Ishikawa (cell line): ENCODE measurements at regions not wholly inside any gene's neighbourhood (a gene's known extent, or its start where the extent isn't known, plus 50 kb on each side); places are given as distances from the start of the nearest gene placed in this dataset.

ENCODE experiments used
- CEBPB ChIP-seq: IDR thresholded peaks from 2 replicates; pipeline ENCODE4 v1.6.1; 2012
- CREB1 ChIP-seq: IDR thresholded peaks from 2 replicates; pipeline ENCODE4 v1.6.1; 2012; ENCODE audit warnings: low read depth
- EGR1 ChIP-seq: IDR thresholded peaks from 2 replicates; pipeline ENCODE4 v1.6.1; 2012
- EP300 ChIP-seq: IDR thresholded peaks from 2 replicates; pipeline ENCODE4 v1.6.1; 2012; ENCODE audit warnings: borderline replicate concordance
- RAD21 ChIP-seq: IDR thresholded peaks from 2 replicates; pipeline ENCODE4 v1.6.1; 2012; ENCODE audit warnings: low read depth
- TAF1 ChIP-seq: IDR thresholded peaks from 2 replicates; pipeline ENCODE4 v1.6.1; 2012; ENCODE audit warnings: low read depth, mild to moderate bottlenecking
- TCF12 ChIP-seq: IDR thresholded peaks from 2 replicates; pipeline ENCODE4 v1.6.1; 2012; ENCODE audit warnings: low read depth
- TEAD4 ChIP-seq: IDR thresholded peaks from 2 replicates; pipeline ENCODE4 v1.6.1; 2012
- YY1 ChIP-seq: IDR thresholded peaks from 2 replicates; pipeline ENCODE4 v1.6.1; 2012; ENCODE audit warnings: low read depth
- ZBTB7A ChIP-seq: IDR thresholded peaks from 2 replicates; pipeline ENCODE4 v1.6.1; 2012; ENCODE audit warnings: low read depth
- TF ChIP-seq, protein P1 (sequence below): IDR thresholded peaks from 2 replicates; pipeline ENCODE4 v1.6.1; 2012
- TF ChIP-seq, protein P2 (sequence below): IDR thresholded peaks from 2 replicates; pipeline ENCODE4 v1.6.1; 2012; ENCODE audit warnings: low read depth, mild to moderate bottlenecking

DNA sequence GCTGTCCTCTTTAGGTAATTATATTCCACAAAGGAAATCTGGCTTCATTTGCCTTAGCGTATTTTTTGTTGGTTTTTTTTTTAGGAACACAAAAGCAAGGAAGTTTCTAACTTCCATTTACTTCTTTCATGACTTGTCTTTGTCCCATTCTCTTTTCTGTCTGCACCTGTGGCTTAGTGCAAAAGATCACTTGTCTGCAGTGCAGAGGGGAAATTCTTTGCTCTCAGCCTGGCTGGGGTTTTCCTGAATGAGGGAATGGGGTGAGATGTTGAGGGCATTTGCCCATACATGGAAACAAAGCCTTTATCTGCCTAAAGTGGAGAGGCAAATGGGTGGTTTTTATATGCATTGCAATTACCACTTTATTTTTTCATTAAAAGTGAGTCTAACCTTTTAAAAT, 361.1 kb upstream of the IGFBP3 start:
- TF ChIP-seq EP300 (no peak), TCF12 (no peak), CEBPB (no peak), ZBTB7A (no peak), TAF1 (no peak), EGR1 (no peak), TEAD4 (no peak), RAD21 (no peak), CREB1 (no peak), YY1 (no peak)
- TF ChIP-seq, protein P1, sequence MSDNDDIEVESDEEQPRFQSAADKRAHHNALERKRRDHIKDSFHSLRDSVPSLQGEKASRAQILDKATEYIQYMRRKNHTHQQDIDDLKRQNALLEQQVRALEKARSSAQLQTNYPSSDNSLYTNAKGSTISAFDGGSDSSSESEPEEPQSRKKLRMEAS, result no peak
- TF ChIP-seq, protein P2, sequence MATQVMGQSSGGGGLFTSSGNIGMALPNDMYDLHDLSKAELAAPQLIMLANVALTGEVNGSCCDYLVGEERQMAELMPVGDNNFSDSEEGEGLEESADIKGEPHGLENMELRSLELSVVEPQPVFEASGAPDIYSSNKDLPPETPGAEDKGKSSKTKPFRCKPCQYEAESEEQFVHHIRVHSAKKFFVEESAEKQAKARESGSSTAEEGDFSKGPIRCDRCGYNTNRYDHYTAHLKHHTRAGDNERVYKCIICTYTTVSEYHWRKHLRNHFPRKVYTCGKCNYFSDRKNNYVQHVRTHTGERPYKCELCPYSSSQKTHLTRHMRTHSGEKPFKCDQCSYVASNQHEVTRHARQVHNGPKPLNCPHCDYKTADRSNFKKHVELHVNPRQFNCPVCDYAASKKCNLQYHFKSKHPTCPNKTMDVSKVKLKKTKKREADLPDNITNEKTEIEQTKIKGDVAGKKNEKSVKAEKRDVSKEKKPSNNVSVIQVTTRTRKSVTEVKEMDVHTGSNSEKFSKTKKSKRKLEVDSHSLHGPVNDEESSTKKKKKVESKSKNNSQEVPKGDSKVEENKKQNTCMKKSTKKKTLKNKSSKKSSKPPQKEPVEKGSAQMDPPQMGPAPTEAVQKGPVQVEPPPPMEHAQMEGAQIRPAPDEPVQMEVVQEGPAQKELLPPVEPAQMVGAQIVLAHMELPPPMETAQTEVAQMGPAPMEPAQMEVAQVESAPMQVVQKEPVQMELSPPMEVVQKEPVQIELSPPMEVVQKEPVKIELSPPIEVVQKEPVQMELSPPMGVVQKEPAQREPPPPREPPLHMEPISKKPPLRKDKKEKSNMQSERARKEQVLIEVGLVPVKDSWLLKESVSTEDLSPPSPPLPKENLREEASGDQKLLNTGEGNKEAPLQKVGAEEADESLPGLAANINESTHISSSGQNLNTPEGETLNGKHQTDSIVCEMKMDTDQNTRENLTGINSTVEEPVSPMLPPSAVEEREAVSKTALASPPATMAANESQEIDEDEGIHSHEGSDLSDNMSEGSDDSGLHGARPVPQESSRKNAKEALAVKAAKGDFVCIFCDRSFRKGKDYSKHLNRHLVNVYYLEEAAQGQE, result no peak
